Ascending aorta (tissue), 2 donors: ENCODE measurements at regions not wholly inside any gene's neighbourhood (a gene's known extent, or its start where the extent isn't known, plus 50 kb on each side); places are given as distances from the start of the nearest gene placed in this dataset.

ENCODE experiments used
- DNase-seq, 2 donors: peaks; one replicate each; pipeline ENCODE4 v3.0.0-alpha.2; 2019; ENCODE audit warnings: low spot score in 2 of 2
- H3K27ac ChIP-seq, 2 donors: fragments of 200-600 bp; sonication (generic); one replicate each; pipeline ENCODE4 v1.5.1; 2016 to 2017; ENCODE audit warnings: mild to moderate bottlenecking in 1 of 2
- H3K27me3 ChIP-seq: fragments of 200-600 bp; sonication (generic); one replicate; pipeline ENCODE4 v1.5.1; 2017
- H3K36me3 ChIP-seq, 2 donors: fragments of 200-600 bp; sonication (generic); one replicate each; pipeline ENCODE4 v1.5.1; 2016
- H3K4me1 ChIP-seq, 2 donors: fragments of 200-600 bp; sonication (generic); one replicate each; pipeline ENCODE4 v1.5.1; 2016 to 2017; ENCODE audit warnings: mild to moderate bottlenecking in 1 of 2
- H3K4me3 ChIP-seq, 2 donors: fragments of 200-600 bp; sonication (generic); one replicate each; pipeline ENCODE4 v1.5.1; 2016 to 2017; ENCODE audit warnings: mild to moderate bottlenecking in 1 of 2
- H3K9me3 ChIP-seq, 2 donors: fragments of 200-600 bp; sonication (generic); one replicate each; pipeline ENCODE4 v1.5.1; 2016
- CTCF ChIP-seq, 3 experiments: fragments of 200-600 bp in 2 of 3; fragments of 450-650 bp in 1 of 3; sonication (generic) in 2 of 3; IDR thresholded peaks; one replicate each; pipeline ENCODE4 v1.5.1; 2016 to 2019; ENCODE audit warnings: antibody characterized with exemption in 3 of 3, mild to moderate bottlenecking in 1 of 3, moderate library complexity in 1 of 3
- intact Hi-C: fragments of 100-400 bp; cut with DNase I; formaldehyde crosslinking; loops from one replicate; pipeline ENCODE4 v1.15.1; 2023

- DNase-seq, result no peak
- TF ChIP-seq CTCF (IDR thresholded peaks at IDR 0.05), result no peak
- Histone ChIP-seq H3K4me3 (no peak overlapping the region), H3K27ac (no peak overlapping the region), H3K4me1 (no peaks in the 10 kb centered on the region), H3K36me3 (no peaks in the 10 kb centered on the region), H3K27me3 (no peaks in the 10 kb centered on the region), H3K9me3 (no peaks in the 10 kb centered on the region)
- intact Hi-C loops, result no loop called here
These were observed 106.8 kb upstream of the ATP10A start for GRCh38 chr15:25969886-25970285.

- intact Hi-C loops, result no loop called here
- H3K4me3 ChIP-seq, result no peak overlapping the region
- no peak for TF ChIP-seq CTCF (IDR thresholded peaks at IDR 0.05)
- no peaks in the 10 kb centered on the region for H3K9me3 ChIP-seq
- DNase-seq, result no peak
- H3K36me3 ChIP-seq, result no peaks in the 10 kb centered on the region
- no peak overlapping the region for H3K27ac ChIP-seq
- no peaks in the 10 kb centered on the region for H3K27me3 ChIP-seq
- H3K4me1 ChIP-seq, result no peaks in the 10 kb centered on the region
These were observed 104.0 kb upstream of the ATP10A start for GRCh38 chr15:25967116-25967515.

- intact Hi-C loops, result no loop called here
- DNase-seq, result no peak
- no peak for TF ChIP-seq CTCF (IDR thresholded peaks at IDR 0.05)
- no peak overlapping the region for H3K27ac ChIP-seq
- no peaks in the 10 kb centered on the region for H3K4me1 ChIP-seq
- H3K9me3 ChIP-seq, result no peaks in the 10 kb centered on the region
- H3K4me3 ChIP-seq, result no peak overlapping the region
- no peaks in the 10 kb centered on the region for H3K36me3 ChIP-seq
- no peaks in the 10 kb centered on the region for H3K27me3 ChIP-seq
These were observed 102.2 kb upstream of the ATP10A start for GRCh38 chr15:25965326-25965725.

GRCh38 chr15:25960273-25960672 is 97.1 kb upstream of the ATP10A start:
- DNase-seq, result no peak
- H3K36me3 ChIP-seq, result no peaks in the 10 kb centered on the region
- H3K4me1 ChIP-seq, result no peaks in the 10 kb centered on the region
- no peaks in the 10 kb centered on the region for H3K9me3 ChIP-seq
- no peaks in the 10 kb centered on the region for H3K27me3 ChIP-seq
- intact Hi-C loops, result no loop called here
- no peak overlapping the region for H3K27ac ChIP-seq
- TF ChIP-seq CTCF (IDR thresholded peaks at IDR 0.05), result no peak
- no peak overlapping the region for H3K4me3 ChIP-seq

GRCh38 chr15:25959100-25959499 is 96.0 kb upstream of the ATP10A start:
- intact Hi-C loops, result loop anchor here (10.0 kb wide), 1 partner anchor 136 kb away; no protein-coding TSS in a partner anchor
- no peaks in the 10 kb centered on the region for H3K9me3 ChIP-seq
- H3K36me3 ChIP-seq, result no peaks in the 10 kb centered on the region
- TF ChIP-seq CTCF (IDR thresholded peaks at IDR 0.05), result no peak
- no peak overlapping the region for H3K27ac ChIP-seq
- H3K4me1 ChIP-seq, result no peaks in the 10 kb centered on the region
- no peak overlapping the region for H3K4me3 ChIP-seq
- H3K27me3 ChIP-seq, result no peaks in the 10 kb centered on the region
- DNase-seq, result no peak

- Histone ChIP-seq H3K9me3 (peaks cover 0 to 4% of the 10 kb centered on the region in 2 donors), H3K36me3 (no peaks in the 10 kb centered on the region), H3K4me1 (no peaks in the 10 kb centered on the region), H3K27me3 (no peaks in the 10 kb centered on the region), H3K4me3 (no peak overlapping the region), H3K27ac (no peak overlapping the region)
- intact Hi-C loops, result loop anchor here (10.0 kb wide), 1 partner anchor 139 kb away; no protein-coding TSS in a partner anchor
- no peak for TF ChIP-seq CTCF (IDR thresholded peaks at IDR 0.05)
- DNase-seq, result no peak
These were observed 92.5 kb upstream of the ATP10A start for GRCh38 chr15:25955628-25956027.
